PC-9 (cell line): ENCODE measurements at regions not wholly inside any gene's neighbourhood (a gene's known extent, or its start where the extent isn't known, plus 50 kb on each side); places are given as distances from the start of the nearest gene placed in this dataset.

Experiments used
- EZH2 ChIP-seq: fragments of 200-600 bp; sonication (generic); IDR thresholded peaks from 2 replicates; pipeline ENCODE4 v1.8.0; 2017; ENCODE audit warnings: antibody characterized with exemption, low read depth
- TF ChIP-seq, protein P1 (sequence below): fragments of 200-600 bp; sonication (generic); conservative IDR thresholded peaks from 2 replicates; pipeline ENCODE4 v1.6.1; 2017; ENCODE audit warnings: mixed run types, antibody characterized with exemption, mild to moderate bottlenecking, moderate library complexity

DNA sequence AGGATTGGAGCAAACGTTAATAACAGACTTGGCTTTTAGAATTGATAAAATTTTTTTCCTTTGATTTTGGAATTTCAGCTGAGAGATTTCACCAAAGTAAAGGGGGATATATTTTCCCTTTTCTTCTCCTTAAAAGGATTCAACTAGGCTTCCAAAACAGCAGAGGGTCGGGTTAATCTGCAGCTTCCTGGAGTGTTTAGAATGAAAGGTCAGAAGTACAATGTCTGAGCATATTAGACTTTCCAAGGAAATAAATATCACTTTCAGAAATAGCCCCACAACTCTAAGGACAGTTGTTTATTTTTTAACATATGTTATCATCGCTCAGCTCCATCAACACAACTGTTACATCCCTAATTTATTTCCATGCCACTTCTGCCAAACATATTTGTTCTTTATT is 1532.9 kb upstream of the RAG2 start:
- TF ChIP-seq, protein P1, sequence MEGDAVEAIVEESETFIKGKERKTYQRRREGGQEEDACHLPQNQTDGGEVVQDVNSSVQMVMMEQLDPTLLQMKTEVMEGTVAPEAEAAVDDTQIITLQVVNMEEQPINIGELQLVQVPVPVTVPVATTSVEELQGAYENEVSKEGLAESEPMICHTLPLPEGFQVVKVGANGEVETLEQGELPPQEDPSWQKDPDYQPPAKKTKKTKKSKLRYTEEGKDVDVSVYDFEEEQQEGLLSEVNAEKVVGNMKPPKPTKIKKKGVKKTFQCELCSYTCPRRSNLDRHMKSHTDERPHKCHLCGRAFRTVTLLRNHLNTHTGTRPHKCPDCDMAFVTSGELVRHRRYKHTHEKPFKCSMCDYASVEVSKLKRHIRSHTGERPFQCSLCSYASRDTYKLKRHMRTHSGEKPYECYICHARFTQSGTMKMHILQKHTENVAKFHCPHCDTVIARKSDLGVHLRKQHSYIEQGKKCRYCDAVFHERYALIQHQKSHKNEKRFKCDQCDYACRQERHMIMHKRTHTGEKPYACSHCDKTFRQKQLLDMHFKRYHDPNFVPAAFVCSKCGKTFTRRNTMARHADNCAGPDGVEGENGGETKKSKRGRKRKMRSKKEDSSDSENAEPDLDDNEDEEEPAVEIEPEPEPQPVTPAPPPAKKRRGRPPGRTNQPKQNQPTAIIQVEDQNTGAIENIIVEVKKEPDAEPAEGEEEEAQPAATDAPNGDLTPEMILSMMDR: no peak
- TF ChIP-seq EZH2: no peak
